ENCODE measurements at regions not wholly inside any gene's neighbourhood (a gene's known extent, or its start where the extent isn't known, plus 50 kb on each side); places are given as distances from the start of the nearest gene placed in this dataset.

DNA sequence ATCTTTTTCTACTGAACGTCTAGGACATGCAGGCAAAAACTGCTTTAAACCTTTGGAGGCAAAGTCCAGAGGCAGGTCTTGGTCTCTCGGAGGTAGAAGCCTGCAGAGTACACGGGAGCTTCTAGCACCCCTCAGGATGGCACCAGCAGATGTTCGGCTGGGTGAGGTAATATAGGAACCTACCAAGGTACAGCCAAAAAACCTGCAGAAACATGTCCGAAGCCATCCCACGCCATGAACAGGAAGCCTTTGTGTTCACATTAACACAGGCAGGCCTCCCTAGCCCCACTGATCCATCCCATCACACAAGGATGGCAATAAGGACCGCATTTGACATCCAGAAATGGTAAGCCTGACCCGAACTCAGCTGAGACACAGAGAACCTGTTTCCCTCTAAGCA lies 157.9 kb upstream of the HES1 start:
- Histone ChIP-seq H3K9me3 (no peaks in the 10 kb centered on the region), H3K36me3 (no peaks in the 10 kb centered on the region), H3K4me1 (peaks cover 0 to 42% (median 21%) of the 10 kb centered on the region in 6 donors), H3K4me3 (no peak overlapping the region), H3K27ac (no peak overlapping the region), H3K27me3 (replicated peaks in 1 of 7) (peaks cover 0 to 10% (median 0%) of the 10 kb centered on the region in 7 donors)
- WGBS, 5 donors: 87 to 94% (median 89%) methylated on average over 8 of the region's 8 CpGs
- TF ChIP-seq POLR2A (IDR thresholded peaks at IDR 0.05) (no peak), POLR2AphosphoS5 (IDR thresholded peaks at IDR 0.05) (no peak)
- TF ChIP-seq, protein P1, sequence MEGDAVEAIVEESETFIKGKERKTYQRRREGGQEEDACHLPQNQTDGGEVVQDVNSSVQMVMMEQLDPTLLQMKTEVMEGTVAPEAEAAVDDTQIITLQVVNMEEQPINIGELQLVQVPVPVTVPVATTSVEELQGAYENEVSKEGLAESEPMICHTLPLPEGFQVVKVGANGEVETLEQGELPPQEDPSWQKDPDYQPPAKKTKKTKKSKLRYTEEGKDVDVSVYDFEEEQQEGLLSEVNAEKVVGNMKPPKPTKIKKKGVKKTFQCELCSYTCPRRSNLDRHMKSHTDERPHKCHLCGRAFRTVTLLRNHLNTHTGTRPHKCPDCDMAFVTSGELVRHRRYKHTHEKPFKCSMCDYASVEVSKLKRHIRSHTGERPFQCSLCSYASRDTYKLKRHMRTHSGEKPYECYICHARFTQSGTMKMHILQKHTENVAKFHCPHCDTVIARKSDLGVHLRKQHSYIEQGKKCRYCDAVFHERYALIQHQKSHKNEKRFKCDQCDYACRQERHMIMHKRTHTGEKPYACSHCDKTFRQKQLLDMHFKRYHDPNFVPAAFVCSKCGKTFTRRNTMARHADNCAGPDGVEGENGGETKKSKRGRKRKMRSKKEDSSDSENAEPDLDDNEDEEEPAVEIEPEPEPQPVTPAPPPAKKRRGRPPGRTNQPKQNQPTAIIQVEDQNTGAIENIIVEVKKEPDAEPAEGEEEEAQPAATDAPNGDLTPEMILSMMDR (IDR thresholded peaks at IDR 0.05 in 8 of 11, conservative IDR thresholded peaks at IDR 0.05 in 3 of 11): no peak
- DNase-seq: no peak
- intact Hi-C loops (cut with DNase I; ENCODE audit: low total_unique reads): no loop called here

DNA sequence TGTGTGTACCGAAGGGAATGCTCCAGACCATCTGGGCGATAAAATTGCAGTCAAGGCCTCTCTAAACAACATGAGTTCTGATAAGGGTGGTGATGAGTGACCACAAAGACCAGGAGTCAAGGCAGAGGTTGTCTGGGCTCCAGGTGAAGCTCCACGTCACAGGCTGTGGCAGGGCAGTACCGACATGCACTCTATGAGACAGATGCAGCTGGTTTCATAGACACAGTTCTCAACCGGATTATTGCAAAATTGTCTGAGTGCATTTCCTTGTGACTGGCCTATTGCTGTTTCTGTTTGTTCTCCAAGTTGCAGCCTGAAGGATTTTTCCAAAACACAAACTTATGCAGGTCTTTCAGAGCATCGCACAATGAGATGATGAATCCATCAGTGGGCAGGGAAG lies 157.5 kb upstream of the HES1 start:
- H3K27me3 ChIP-seq (replicated peaks in 1 of 7): peaks cover 0 to 10% (median 0%) of the 10 kb centered on the region in 7 donors
- DNase-seq: no peak
- no peaks in the 10 kb centered on the region for H3K9me3 ChIP-seq
- no peak overlapping the region for H3K27ac ChIP-seq
- intact Hi-C loops (cut with DNase I; ENCODE audit: low total_unique reads): no loop called here
- TF ChIP-seq, protein P1 (IDR thresholded peaks at IDR 0.05 in 8 of 11, conservative IDR thresholded peaks at IDR 0.05 in 3 of 11): no peak
- TF ChIP-seq POLR2A (IDR thresholded peaks at IDR 0.05): no peak
- no peak for TF ChIP-seq POLR2AphosphoS5 (IDR thresholded peaks at IDR 0.05)
- H3K4me1 ChIP-seq: peaks cover 0 to 45% (median 21%) of the 10 kb centered on the region in 6 donors
- no peak overlapping the region for H3K4me3 ChIP-seq
- WGBS, 5 donors: 63 to 81% (median 66%) methylated on average over 6 of the region's 6 CpGs
- no peaks in the 10 kb centered on the region for H3K36me3 ChIP-seq

DNA sequence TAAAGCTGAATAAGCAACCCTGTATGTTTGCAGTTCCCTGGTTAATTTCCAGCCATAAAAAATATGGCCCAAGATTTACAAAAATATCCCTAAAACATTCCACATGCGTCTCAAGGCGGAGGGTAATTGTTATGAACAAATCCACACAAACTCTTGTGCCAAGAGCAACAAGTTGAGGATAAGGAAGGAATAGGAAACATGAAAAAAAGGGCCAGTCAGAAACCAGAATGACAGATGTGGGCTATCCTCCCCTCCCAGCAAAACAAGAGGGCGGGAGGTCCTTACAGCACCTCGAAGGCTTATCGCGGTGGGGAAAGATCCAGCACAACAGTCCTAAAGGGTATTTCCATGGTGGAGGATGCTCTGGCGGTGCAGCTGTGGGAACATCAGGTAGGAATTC lies 155.6 kb upstream of the HES1 start:
- Histone ChIP-seq H3K36me3 (no peaks in the 10 kb centered on the region), H3K4me3 (no peak overlapping the region), H3K27me3 (replicated peaks in 1 of 7) (no peaks in the 10 kb centered on the region), H3K27ac (no peak overlapping the region), H3K4me1 (peaks cover 0 to 63% (median 32%) of the 10 kb centered on the region in 6 donors), H3K9me3 (no peaks in the 10 kb centered on the region)
- TF ChIP-seq, protein P1 (IDR thresholded peaks at IDR 0.05 in 8 of 11, conservative IDR thresholded peaks at IDR 0.05 in 3 of 11): no peak
- TF ChIP-seq POLR2AphosphoS5 (IDR thresholded peaks at IDR 0.05) (no peak), POLR2A (IDR thresholded peaks at IDR 0.05) (no peak)
- DNase-seq: no peak
- WGBS, 5 donors: 87 to 98% (median 95%) methylated on average over 7 of the region's 7 CpGs
- intact Hi-C loops (cut with DNase I; ENCODE audit: low total_unique reads): no loop called here

DNA sequence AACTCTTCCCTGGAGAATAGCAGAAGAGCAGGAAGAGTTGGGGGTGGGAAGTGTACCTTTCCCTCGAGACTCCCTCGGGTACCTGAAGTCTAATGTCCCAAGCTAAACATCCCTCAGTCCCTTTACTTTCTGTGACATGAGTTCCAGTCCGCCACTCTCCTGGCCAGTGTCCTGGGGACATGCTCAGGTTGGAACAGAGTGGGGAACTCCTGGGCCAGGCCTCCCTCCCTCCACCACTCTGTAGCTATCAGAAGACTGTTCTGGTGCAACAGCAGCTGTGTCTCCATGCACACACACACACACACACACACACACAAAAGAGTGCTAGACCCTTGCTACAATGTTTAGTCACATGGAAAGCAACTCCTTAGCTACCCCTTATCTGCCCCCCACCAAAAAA lies 155.0 kb upstream of the HES1 start:
- intact Hi-C loops (cut with DNase I; ENCODE audit: low total_unique reads): no loop called here
- no peak overlapping the region for H3K4me3 ChIP-seq
- peaks cover 0 to 63% (median 32%) of the 10 kb centered on the region in 6 donors for H3K4me1 ChIP-seq
- H3K27me3 ChIP-seq (replicated peaks in 1 of 7): no peaks in the 10 kb centered on the region
- no peak overlapping the region for H3K27ac ChIP-seq
- TF ChIP-seq, protein P1 (IDR thresholded peaks at IDR 0.05 in 8 of 11, conservative IDR thresholded peaks at IDR 0.05 in 3 of 11): no peak
- TF ChIP-seq POLR2AphosphoS5 (IDR thresholded peaks at IDR 0.05): no peak
- no peak for TF ChIP-seq POLR2A (IDR thresholded peaks at IDR 0.05)
- no peak for DNase-seq
- no peaks in the 10 kb centered on the region for H3K36me3 ChIP-seq
- H3K9me3 ChIP-seq: no peaks in the 10 kb centered on the region
- WGBS, 5 donors: 89 to 94% (median 90%) methylated on average over 3 of the region's 3 CpGs
